RWPE1 (cell line): ENCODE measurements at regions not wholly inside any gene's neighbourhood (a gene's known extent, or its start where the extent isn't known, plus 50 kb on each side); places are given as distances from the start of the nearest gene placed in this dataset.

Source experiments
- CTCF ChIA-PET: fragments of 350-600 bp; sonication (Branson Sonifier 250); formaldehyde crosslinking; extraction: SDS; loops from one replicate; lab custom pipeline; 2021; lab: Yijun Ruan, JAX
- POLR2A ChIA-PET: fragments of 400-600 bp; formaldehyde crosslinking; extraction: SDS; loops from one replicate; lab custom pipeline; 2020; ENCODE audit warnings: antibody characterized with exemption; ENCODE audit not compliant: low non-redundant PET; lab: Yijun Ruan, JAX
- DNase-seq: peaks from one replicate; pipeline ENCODE4 v3.0.0; 2012; ENCODE audit warnings: low spot score
- H3K27ac ChIP-seq: fragments of 450-650 bp; 2 replicates; pipeline ENCODE4 v1.5.1; 2017
- CTCF ChIP-seq: fragments of 450-650 bp; conservative IDR thresholded peaks from 2 replicates; pipeline ENCODE4 v1.5.1; 2017; ENCODE audit warnings: low read depth, mild to moderate bottlenecking

- no peak overlapping the region for H3K27ac ChIP-seq
- TF ChIP-seq CTCF, result no peak
- no peak for DNase-seq
- ChIA-PET POLR2A (no interaction called here), CTCF (interaction anchor here (0.6 kb wide), 1 partner anchor 576 kb away, joined by 3 read pairs; no protein-coding TSS in a partner anchor)
Measured at GRCh38 chr11:89119426-89119825, 53.6 kb upstream of the GRM5 start.

GRCh38 chr11:89125298-89125697, 52.4 kb upstream of the TYR start:
- POLR2A ChIA-PET, result no interaction called here
- DNase-seq, result no peak
- H3K27ac ChIP-seq, result no peak overlapping the region
- CTCF ChIA-PET, result no interaction called here
- no peak for TF ChIP-seq CTCF
